H1 (cell line): ENCODE measurements at regions not wholly inside any gene's neighbourhood (a gene's known extent, or its start where the extent isn't known, plus 50 kb on each side); places are given as distances from the start of the nearest gene placed in this dataset.

Experiments
- CTCF ChIA-PET: fragments of 300-600 bp; sonication (Branson Sonifier 250); formaldehyde crosslinking; loops from one replicate; lab custom pipeline; 2021; ENCODE audit not compliant: partially characterized antibody; lab: Charles Lee
- POLR2A ChIA-PET: fragments of 300-600 bp; sonication (Branson Sonifier 250); formaldehyde crosslinking; loops from one replicate; lab custom pipeline; 2021; ENCODE audit warnings: inconsistent platforms; ENCODE audit not compliant: partially characterized antibody; lab: Charles Lee
- DNase-seq, 2 experiments: peaks; one replicate each; pipeline versions ENCODE4 v3.0.0 to v3.0.0-alpha.2; 2010 to 2022; ENCODE audit warnings: low spot score in 2 of 2, low read depth in 1 of 2, mixed read lengths in 1 of 2
- FAIRE-seq: peaks from 2 replicates; lab custom pipeline; 2011; peaks lifted over from hg19 to GRCh38; lab: Jason Lieb, UNC
- H2AFZ ChIP-seq: 2 replicates; pipeline ENCODE4 v1.8.1; 2012; ENCODE audit warnings: low read length, inconsistent platforms
- H2AK5ac ChIP-seq: 2 replicates; pipeline ENCODE4 v1.6.1; 2013; ENCODE audit warnings: low read depth, low read length
- H2BK120ac ChIP-seq: replicated peaks from 2 replicates; pipeline ENCODE3; 2013; ENCODE audit warnings: low read depth, low read length, inconsistent platforms
- H2BK12ac ChIP-seq: 2 replicates; pipeline ENCODE4 v1.6.1; 2013; ENCODE audit warnings: low read depth, low read length
- H2BK15ac ChIP-seq: 2 replicates; pipeline ENCODE4 v1.6.1; 2013; ENCODE audit warnings: low read length
- H2BK20ac ChIP-seq: 2 replicates; pipeline ENCODE4 v1.6.1; 2013; ENCODE audit warnings: low read length
- H2BK5ac ChIP-seq: 2 replicates; pipeline ENCODE4 v1.6.1; 2013; ENCODE audit warnings: low read depth, low read length
- H3K14ac ChIP-seq: 2 replicates; pipeline ENCODE4 v1.6.1; 2013; ENCODE audit warnings: inconsistent platforms; ENCODE audit not compliant: insufficient read length
- H3K18ac ChIP-seq: 2 replicates; pipeline ENCODE4 v1.6.1; 2013; ENCODE audit warnings: low read length; ENCODE audit errors: extremely low read depth
- H3K23ac ChIP-seq: 2 replicates; pipeline ENCODE4 v1.6.1; 2013; ENCODE audit warnings: inconsistent platforms; ENCODE audit not compliant: insufficient read length
- H3K23me2 ChIP-seq: 2 replicates; pipeline ENCODE4 v1.6.1; 2013; ENCODE audit warnings: low read depth, low read length
- H3K27ac ChIP-seq: 2 replicates; pipeline ENCODE4 v1.6.1; 2011; ENCODE audit warnings: low read depth, low read length, inconsistent platforms
- H3K27me3 ChIP-seq, 4 experiments: replicated peaks in 1 of 4; 1 replicate in 1 of 4; 2 replicates in 3 of 4; pipeline versions ENCODE4 v1.6.1 to v1.8.1; 2011 to 2013; ENCODE audit warnings: low read length in 3 of 4, mild to moderate bottlenecking in 3 of 4, inconsistent platforms in 2 of 4, mixed read lengths in 2 of 4, moderate library complexity in 1 of 4; ENCODE audit not compliant: control insufficient read depth in 3 of 4, insufficient read depth in 3 of 4; ENCODE audit errors: extremely low read depth in 1 of 4
- H3K36me3 ChIP-seq, 4 experiments: 2 replicates each; pipeline versions ENCODE4 v1.6.1 to v1.8.1; 2011 to 2013; ENCODE audit warnings: mild to moderate bottlenecking in 4 of 4, low read length in 3 of 4, moderate library complexity in 2 of 4, control low read depth in 1 of 4, inconsistent platforms in 1 of 4; ENCODE audit not compliant: insufficient read depth in 4 of 4, control insufficient read depth in 2 of 4
- H3K4ac ChIP-seq: replicated peaks from 2 replicates; pipeline ENCODE3; 2013; ENCODE audit warnings: low read length, low read depth, mixed read lengths, inconsistent platforms; ENCODE audit not compliant: insufficient read length
- H3K4me1 ChIP-seq, 4 experiments: replicated peaks in 1 of 4; 1 replicate in 1 of 4; 2 replicates in 3 of 4; pipeline versions ENCODE4 v1.6.1 to v1.8.1; 2011 to 2013; ENCODE audit warnings: low read length in 3 of 4, inconsistent platforms in 2 of 4, mixed read lengths in 1 of 4; ENCODE audit not compliant: insufficient read depth in 4 of 4, control insufficient read depth in 3 of 4
- H3K4me2 ChIP-seq, 2 experiments: 2 replicates each; pipeline versions ENCODE4 v1.6.1 to v1.8.1; 2011 to 2013; ENCODE audit warnings: low read depth in 2 of 2, low read length in 2 of 2, control low read depth in 1 of 2, inconsistent platforms in 1 of 2, mild to moderate bottlenecking in 1 of 2; ENCODE audit not compliant: insufficient read depth in 1 of 2
- H3K4me3 ChIP-seq, 4 experiments: fragments of 200-600, 300-600 bp in 1 of 4; sonication (generic), shearing (Covaris generic), sonication (Bioruptor Twin) in 1 of 4; 2 replicates each; pipeline versions ENCODE4 v1.5.1 to v1.8.1; 2011 to 2016; ENCODE audit warnings: low read length in 4 of 4, low read depth in 3 of 4, control low read depth in 2 of 4, inconsistent platforms in 2 of 4, mild to moderate bottlenecking in 2 of 4, mixed read lengths in 1 of 4, moderate library complexity in 1 of 4; ENCODE audit not compliant: insufficient read depth in 2 of 4; ENCODE audit errors: extremely low read depth in 1 of 4
- H3K56ac ChIP-seq: replicated peaks from 2 replicates; pipeline ENCODE3; 2013; ENCODE audit warnings: low read depth, mild to moderate bottlenecking, mixed read lengths, low read length, inconsistent platforms; ENCODE audit not compliant: insufficient read length
- H3K79me1 ChIP-seq: 2 replicates; pipeline ENCODE4 v1.6.1; 2013; ENCODE audit warnings: low read depth, low read length, control low read depth
- H3K79me2 ChIP-seq, 2 experiments: 2 replicates each; pipeline versions ENCODE4 v1.6.1 to v1.8.1; 2012 to 2013; ENCODE audit warnings: low read length in 2 of 2, mild to moderate bottlenecking in 2 of 2, inconsistent platforms in 1 of 2; ENCODE audit not compliant: insufficient read depth in 2 of 2, control insufficient read depth in 1 of 2
- H3K9ac ChIP-seq, 4 experiments: replicated peaks in 1 of 4; 1 replicate in 1 of 4; 2 replicates in 3 of 4; pipeline versions ENCODE4 v1.6.1 to v1.8.1; 2011 to 2013; ENCODE audit warnings: low read depth in 3 of 4, low read length in 3 of 4, control low read depth in 2 of 4, mild to moderate bottlenecking in 2 of 4, moderate library complexity in 2 of 4, inconsistent platforms in 1 of 4; ENCODE audit errors: extremely low read depth in 1 of 4
- H3K9me3 ChIP-seq, 2 experiments: 2 replicates each; pipeline versions ENCODE4 v1.6.1 to v1.8.1; 2012 to 2013; ENCODE audit warnings: mild to moderate bottlenecking in 2 of 2, moderate library complexity in 2 of 2, control low read depth in 1 of 2, inconsistent platforms in 1 of 2, low read depth in 1 of 2, low read length in 1 of 2, mixed read lengths in 1 of 2; ENCODE audit not compliant: insufficient read depth in 2 of 2
- H4K20me1 ChIP-seq, 2 experiments: replicated peaks in 1 of 2; 2 replicates each; pipeline versions ENCODE3 to v1.8.1; 2011 to 2013; ENCODE audit warnings: inconsistent platforms in 2 of 2, low read length in 2 of 2, mild to moderate bottlenecking in 1 of 2; ENCODE audit not compliant: insufficient read depth in 2 of 2, control insufficient read depth in 1 of 2
- H4K5ac ChIP-seq: 2 replicates; pipeline ENCODE4 v1.6.1; 2013; ENCODE audit warnings: low read length, low read depth, mixed read lengths, inconsistent platforms; ENCODE audit not compliant: insufficient read length
- H4K8ac ChIP-seq: 2 replicates; pipeline ENCODE4 v1.8.0; 2013; ENCODE audit warnings: mild to moderate bottlenecking, moderate library complexity, low read length, inconsistent platforms; ENCODE audit not compliant: insufficient read depth; ENCODE audit errors: extremely low read depth
- H4K91ac ChIP-seq: replicated peaks from 2 replicates; pipeline ENCODE3; 2013; ENCODE audit warnings: low read length, mixed read lengths, inconsistent platforms; ENCODE audit not compliant: insufficient read length
- ATF3 ChIP-seq: IDR thresholded peaks from 2 replicates; pipeline ENCODE4 v1.6.1; 2011; ENCODE audit warnings: low read depth, mild to moderate bottlenecking, low read length; ENCODE audit not compliant: insufficient read depth
- BRCA1 ChIP-seq: IDR thresholded peaks from 2 replicates; pipeline ENCODE4 v1.6.1; 2012; ENCODE audit warnings: low read depth, low read length, improper control_type of control experiment
- CBX8 ChIP-seq: fragments of 300-800, 300-1000 bp; sonication (generic); IDR thresholded peaks from 2 replicates; pipeline ENCODE4 v1.7.1; 2016; ENCODE audit warnings: low read depth, low read length, borderline replicate concordance
- CREB1 ChIP-seq: IDR thresholded peaks from 2 replicates; pipeline ENCODE4 v1.6.1; 2012; ENCODE audit warnings: inconsistent platforms
- GABPA ChIP-seq: IDR thresholded peaks from 2 replicates; pipeline ENCODE4 v1.6.1; 2011; ENCODE audit warnings: mild to moderate bottlenecking, low read length, moderate library complexity, borderline replicate concordance; ENCODE audit not compliant: insufficient read depth
- HDAC2 ChIP-seq, 2 experiments: fragments of 300-600 bp in 1 of 2; sonication (generic) in 1 of 2; IDR thresholded peaks; 2 replicates each; pipeline ENCODE4 v1.6.1; 2011 to 2012; ENCODE audit warnings: low read depth in 2 of 2, low read length in 2 of 2, mild to moderate bottlenecking in 2 of 2, moderate library complexity in 2 of 2, borderline replicate concordance in 1 of 2, inconsistent platforms in 1 of 2
- HDAC6 ChIP-seq: IDR thresholded peaks from one replicate; pipeline ENCODE4 v1.7.1; 2012; ENCODE audit warnings: low read depth, mild to moderate bottlenecking, inconsistent platforms, low read length, moderate library complexity
- JUND ChIP-seq: IDR thresholded peaks from 2 replicates; pipeline ENCODE4 v1.6.1; 2011; ENCODE audit warnings: mild to moderate bottlenecking, improper control_type of control experiment, low read length
- POLR2A ChIP-seq, 2 experiments: IDR thresholded peaks; 1 replicate in 1 of 2; 2 replicates in 1 of 2; pipeline ENCODE4 v1.6.1; 2011; ENCODE audit warnings: low read depth in 2 of 2, low read length in 2 of 2, mild to moderate bottlenecking in 2 of 2; ENCODE audit errors: control extremely low read depth in 1 of 2
- RAD21 ChIP-seq, 2 experiments: IDR thresholded peaks in 1 of 2; conservative IDR thresholded peaks in 1 of 2; 2 replicates each; pipeline ENCODE4 v1.6.1; 2011; ENCODE audit warnings: low read depth in 2 of 2, low read length in 2 of 2, improper control_type of control experiment in 1 of 2, inconsistent platforms in 1 of 2, mild to moderate bottlenecking in 1 of 2, moderate library complexity in 1 of 2
- RBBP5 ChIP-seq: IDR thresholded peaks from 2 replicates; pipeline ENCODE4 v1.7.1; 2012; ENCODE audit warnings: low read depth, mild to moderate bottlenecking, inconsistent platforms, low read length, moderate library complexity, borderline replicate concordance
- SIN3A ChIP-seq, 2 experiments: IDR thresholded peaks in 1 of 2; conservative IDR thresholded peaks in 1 of 2; 2 replicates each; pipeline ENCODE4 v1.6.1; 2011 to 2012; ENCODE audit warnings: low read length in 2 of 2, improper control_type of control experiment in 1 of 2, low read depth in 1 of 2, mild to moderate bottlenecking in 1 of 2
- SIRT6 ChIP-seq: IDR thresholded peaks from one replicate; pipeline ENCODE4 v1.7.1; 2012; ENCODE audit warnings: low read length, inconsistent platforms
- TF ChIP-seq, protein P1 (sequence below): IDR thresholded peaks from 2 replicates; pipeline ENCODE4 v1.6.1; 2012; ENCODE audit warnings: low read length, inconsistent platforms

GRCh38 chr3:144052275-144052674 is 80.7 kb downstream of the DIPK2A start:
- Histone ChIP-seq H3K4me2 (no peak overlapping the region), H2BK20ac (no peak overlapping the region), H3K4me3 (no peak overlapping the region), H3K18ac (no peak overlapping the region), H3K9me3 (no peaks in the 10 kb centered on the region), H4K5ac (no peak overlapping the region), H3K9ac (no peak overlapping the region), H3K23ac (no peak overlapping the region), H2BK12ac (no peak overlapping the region), H3K79me1 (no peaks in the 10 kb centered on the region), H3K36me3 (no peaks in the 10 kb centered on the region), H2AK5ac (no peak overlapping the region), H3K4me1 (no peaks in the 10 kb centered on the region), H4K8ac (no peak overlapping the region), H3K14ac (no peak overlapping the region), H3K27ac (no peak overlapping the region), H3K56ac (no peak overlapping the region), H2AFZ (no peak overlapping the region), H2BK15ac (no peak overlapping the region), H2BK5ac (no peak overlapping the region), H2BK120ac (no peak overlapping the region), H4K20me1 (no peaks in the 10 kb centered on the region), H3K23me2 (no peaks in the 10 kb centered on the region), H3K4ac (no peak overlapping the region), H3K79me2 (no peaks in the 10 kb centered on the region), H4K91ac (no peak overlapping the region), H3K27me3 (no peaks in the 10 kb centered on the region)
- ChIA-PET CTCF (no interaction called here), POLR2A (no interaction called here)
- DNase-seq = no peak
- no peak for FAIRE-seq
- TF ChIP-seq CBX8 (no peak), BRCA1 (no peak), POLR2A (IDR thresholded peaks at IDR 0.05; ENCODE audit: control extremely low read depth in 1 of 2, low read depth in 2 of 2, low read length in 2 of 2) (no peak), CREB1 (no peak), ATF3 (no peak), RBBP5 (no peak), SIRT6 (no peak), SIN3A (conservative IDR thresholded peaks at IDR 0.05 in 1 of 2, IDR thresholded peaks at IDR 0.05 in 1 of 2; ENCODE audit: low read depth in 1 of 2, low read length in 2 of 2) (no peak), RAD21 (IDR thresholded peaks at IDR 0.05 in 1 of 2, conservative IDR thresholded peaks at IDR 0.05 in 1 of 2; ENCODE audit: low read depth in 2 of 2, low read length in 2 of 2) (no peak), GABPA (no peak), JUND (no peak), HDAC6 (no peak), HDAC2 (IDR thresholded peaks at IDR 0.05; ENCODE audit: borderline replicate concordance in 1 of 2, low read depth in 2 of 2, low read length in 2 of 2) (no peak)
- TF ChIP-seq, protein P1, sequence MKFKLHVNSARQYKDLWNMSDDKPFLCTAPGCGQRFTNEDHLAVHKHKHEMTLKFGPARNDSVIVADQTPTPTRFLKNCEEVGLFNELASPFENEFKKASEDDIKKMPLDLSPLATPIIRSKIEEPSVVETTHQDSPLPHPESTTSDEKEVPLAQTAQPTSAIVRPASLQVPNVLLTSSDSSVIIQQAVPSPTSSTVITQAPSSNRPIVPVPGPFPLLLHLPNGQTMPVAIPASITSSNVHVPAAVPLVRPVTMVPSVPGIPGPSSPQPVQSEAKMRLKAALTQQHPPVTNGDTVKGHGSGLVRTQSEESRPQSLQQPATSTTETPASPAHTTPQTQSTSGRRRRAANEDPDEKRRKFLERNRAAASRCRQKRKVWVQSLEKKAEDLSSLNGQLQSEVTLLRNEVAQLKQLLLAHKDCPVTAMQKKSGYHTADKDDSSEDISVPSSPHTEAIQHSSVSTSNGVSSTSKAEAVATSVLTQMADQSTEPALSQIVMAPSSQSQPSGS = no peak
